ENCODE measurements at regions not wholly inside any gene's neighbourhood (a gene's known extent, or its start where the extent isn't known, plus 50 kb on each side); places are given as distances from the start of the nearest gene placed in this dataset.
"Not testable (repeated sequence)": the region's sequence is repeated elsewhere in the genome, so short reads cannot be mapped to it uniquely, and the experiment has no call there.

DNA sequence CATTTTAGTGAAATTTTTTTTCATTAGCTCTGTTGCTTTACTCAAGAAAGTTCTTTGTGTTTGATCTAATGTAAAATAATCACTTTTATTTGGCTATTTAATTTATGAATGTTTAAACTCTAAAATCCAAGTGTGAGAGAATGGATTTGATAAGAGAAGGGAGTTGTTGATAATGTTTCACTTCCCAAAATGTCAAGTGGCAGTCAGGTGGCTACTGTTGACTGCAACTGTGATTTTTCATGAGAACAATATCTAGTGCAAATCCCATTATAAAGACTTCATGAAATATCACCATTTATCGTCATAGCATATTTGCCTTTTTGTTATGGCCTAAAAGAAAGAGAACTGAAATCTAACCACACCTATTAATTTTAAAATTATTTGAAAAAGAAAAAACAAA is 118.3 kb upstream of the SNX2 start:
- Histone ChIP-seq H3K4me1 (ENCODE audit: control extremely low read depth in 1 of 4, control insufficient read depth in 4 of 4, insufficient read depth in 4 of 4, low read length in 3 of 4) (no peaks in the 10 kb centered on the region), H3K27ac (ENCODE audit: insufficient read depth in 1 of 2, low read depth in 1 of 2, low read length in 2 of 2, poor library complexity in 1 of 2, severe bottlenecking in 2 of 2) (no peak overlapping the region), H3K36me3 (ENCODE audit: control insufficient read depth in 4 of 4, insufficient read depth in 4 of 4, low read length in 3 of 4) (no peaks in the 10 kb centered on the region), H3K9me3 (ENCODE audit: control extremely low read depth in 1 of 5, control insufficient read depth in 4 of 5, insufficient read depth in 2 of 5, low read depth in 1 of 5, low read length in 4 of 5) (no peaks in the 10 kb centered on the region), H3K27me3 (replicated peaks in 2 of 5; ENCODE audit: control insufficient read depth in 4 of 5, insufficient read depth in 5 of 5, low read length in 4 of 5) (no peaks in the 10 kb centered on the region), H3K4me3 (ENCODE audit: control insufficient read depth in 1 of 7, extremely low read depth in 1 of 7, insufficient read depth in 4 of 7, low read depth in 2 of 7, low read length in 6 of 7) (no peak overlapping the region)
- WGBS (ENCODE audit: insufficient coverage), result no CpG with 5 or more reads among the region's 1 CpG
- no peak for DNase-seq
- ChIA-PET POLR2A (no interaction called here), CTCF (interaction anchor here (0.7 kb wide), 1 partner anchor 12 kb away, joined by 3 read pairs; no protein-coding TSS in a partner anchor)

- no peaks in the 10 kb centered on the region for H3K27me3 ChIP-seq (replicated peaks in 2 of 5; ENCODE audit: control insufficient read depth in 4 of 5, insufficient read depth in 5 of 5, low read length in 4 of 5)
- no peak overlapping the region for H3K27ac ChIP-seq (ENCODE audit: insufficient read depth in 1 of 2, low read depth in 1 of 2, low read length in 2 of 2, poor library complexity in 1 of 2, severe bottlenecking in 2 of 2)
- H3K4me3 ChIP-seq (ENCODE audit: control insufficient read depth in 1 of 7, extremely low read depth in 1 of 7, insufficient read depth in 4 of 7, low read depth in 2 of 7, low read length in 6 of 7), result no peak overlapping the region
- no peak for DNase-seq
- WGBS (ENCODE audit: insufficient coverage), result no CpG with 5 or more reads among the region's 1 CpG
- H3K4me1 ChIP-seq (ENCODE audit: control extremely low read depth in 1 of 4, control insufficient read depth in 4 of 4, insufficient read depth in 4 of 4, low read length in 3 of 4), result no peaks in the 10 kb centered on the region
- ChIA-PET POLR2A (no interaction called here), CTCF (no interaction called here)
- H3K36me3 ChIP-seq (ENCODE audit: control insufficient read depth in 4 of 4, insufficient read depth in 4 of 4, low read length in 3 of 4), result no peaks in the 10 kb centered on the region
- H3K9me3 ChIP-seq (ENCODE audit: control extremely low read depth in 1 of 5, control insufficient read depth in 4 of 5, insufficient read depth in 2 of 5, low read depth in 1 of 5, low read length in 4 of 5), result no peaks in the 10 kb centered on the region
Measured at GRCh38 chr5:122661496-122662180, 113.2 kb upstream of the SNX2 start.

DNA sequence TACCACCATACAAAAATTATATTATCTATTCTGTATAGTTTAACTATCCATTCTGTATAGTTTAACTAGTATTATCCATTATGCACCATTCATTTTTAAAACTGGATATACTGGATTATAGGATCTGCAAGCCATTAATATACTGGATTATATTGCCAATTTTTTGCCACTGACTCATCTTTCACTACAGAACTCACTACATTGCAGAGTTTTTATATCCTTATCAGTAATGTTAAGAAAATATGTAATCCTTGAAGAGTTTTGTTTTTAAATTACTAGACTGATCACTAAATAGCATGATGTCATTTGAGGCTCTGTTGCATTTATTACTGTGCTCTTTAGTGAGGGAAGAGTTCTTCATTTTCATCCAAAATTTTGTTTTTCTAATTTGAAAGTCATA is 109.8 kb upstream of the SNX2 start:
- ChIA-PET POLR2A (no interaction called here), CTCF (no interaction called here)
- Histone ChIP-seq H3K4me3 (ENCODE audit: control insufficient read depth in 1 of 7, extremely low read depth in 1 of 7, insufficient read depth in 4 of 7, low read depth in 2 of 7, low read length in 6 of 7) (no peak overlapping the region), H3K27me3 (replicated peaks in 2 of 5; ENCODE audit: control insufficient read depth in 4 of 5, insufficient read depth in 5 of 5, low read length in 4 of 5) (peaks cover 0 to 2% (median 0%) of the 10 kb centered on the region in 5 experiments), H3K36me3 (ENCODE audit: control insufficient read depth in 4 of 4, insufficient read depth in 4 of 4, low read length in 3 of 4) (no peaks in the 10 kb centered on the region), H3K27ac (ENCODE audit: insufficient read depth in 1 of 2, low read depth in 1 of 2, low read length in 2 of 2, poor library complexity in 1 of 2, severe bottlenecking in 2 of 2) (no peak overlapping the region), H3K4me1 (ENCODE audit: control extremely low read depth in 1 of 4, control insufficient read depth in 4 of 4, insufficient read depth in 4 of 4, low read length in 3 of 4) (no peaks in the 10 kb centered on the region), H3K9me3 (ENCODE audit: control extremely low read depth in 1 of 5, control insufficient read depth in 4 of 5, insufficient read depth in 2 of 5, low read depth in 1 of 5, low read length in 4 of 5) (no peaks in the 10 kb centered on the region)
- DNase-seq, result no peak

GRCh38 chr5:122668552-122668951 is 106.3 kb upstream of the SNX2 start:
- WGBS (ENCODE audit: insufficient coverage), result no CpG with 5 or more reads among the region's 2 CpGs
- peaks cover 0 to 2% (median 0%) of the 10 kb centered on the region in 5 experiments for H3K27me3 ChIP-seq (replicated peaks in 2 of 5; ENCODE audit: control insufficient read depth in 4 of 5, insufficient read depth in 5 of 5, low read length in 4 of 5)
- H3K36me3 ChIP-seq (ENCODE audit: control insufficient read depth in 4 of 4, insufficient read depth in 4 of 4, low read length in 3 of 4), result no peaks in the 10 kb centered on the region
- ChIA-PET CTCF (interaction anchor here (0.9 kb wide), 1 partner anchor 12 kb away, joined by 3 read pairs; no protein-coding TSS in a partner anchor), POLR2A (interaction anchor here (1.4 kb wide), 1 partner anchor 8 kb away, joined by 3 read pairs; no protein-coding TSS in a partner anchor)
- H3K9me3 ChIP-seq (ENCODE audit: control extremely low read depth in 1 of 5, control insufficient read depth in 4 of 5, insufficient read depth in 2 of 5, low read depth in 1 of 5, low read length in 4 of 5), result no peaks in the 10 kb centered on the region
- no peak overlapping the region for H3K27ac ChIP-seq (ENCODE audit: insufficient read depth in 1 of 2, low read depth in 1 of 2, low read length in 2 of 2, poor library complexity in 1 of 2, severe bottlenecking in 2 of 2)
- no peak for DNase-seq
- H3K4me3 ChIP-seq (ENCODE audit: control insufficient read depth in 1 of 7, extremely low read depth in 1 of 7, insufficient read depth in 4 of 7, low read depth in 2 of 7, low read length in 6 of 7), result no peak overlapping the region
- H3K4me1 ChIP-seq (ENCODE audit: control extremely low read depth in 1 of 4, control insufficient read depth in 4 of 4, insufficient read depth in 4 of 4, low read length in 3 of 4), result no peaks in the 10 kb centered on the region

GRCh38 chr5:122669709-122670108 is 105.2 kb upstream of the SNX2 start:
- CTCF ChIA-PET; H3K4me3 ChIP-seq (ENCODE audit: control insufficient read depth in 1 of 7, extremely low read depth in 1 of 7, insufficient read depth in 4 of 7, low read depth in 2 of 7, low read length in 6 of 7); H3K4me1 ChIP-seq (ENCODE audit: control extremely low read depth in 1 of 4, control insufficient read depth in 4 of 4, insufficient read depth in 4 of 4, low read length in 3 of 4); H3K9me3 ChIP-seq (ENCODE audit: control extremely low read depth in 1 of 5, control insufficient read depth in 4 of 5, insufficient read depth in 2 of 5, low read depth in 1 of 5, low read length in 4 of 5); H3K27ac ChIP-seq (ENCODE audit: insufficient read depth in 1 of 2, low read depth in 1 of 2, low read length in 2 of 2, poor library complexity in 1 of 2, severe bottlenecking in 2 of 2); DNase-seq; H3K36me3 ChIP-seq (ENCODE audit: control insufficient read depth in 4 of 4, insufficient read depth in 4 of 4, low read length in 3 of 4); H3K27me3 ChIP-seq (replicated peaks in 2 of 5; ENCODE audit: control insufficient read depth in 4 of 5, insufficient read depth in 5 of 5, low read length in 4 of 5): not testable (repeated sequence)
- no CpG with 5 or more reads among the region's 1 CpG for WGBS (ENCODE audit: insufficient coverage)
- POLR2A ChIA-PET, result interaction anchor here (1.4 kb wide), 1 partner anchor 9 kb away, joined by 3 read pairs; no protein-coding TSS in a partner anchor

DNA sequence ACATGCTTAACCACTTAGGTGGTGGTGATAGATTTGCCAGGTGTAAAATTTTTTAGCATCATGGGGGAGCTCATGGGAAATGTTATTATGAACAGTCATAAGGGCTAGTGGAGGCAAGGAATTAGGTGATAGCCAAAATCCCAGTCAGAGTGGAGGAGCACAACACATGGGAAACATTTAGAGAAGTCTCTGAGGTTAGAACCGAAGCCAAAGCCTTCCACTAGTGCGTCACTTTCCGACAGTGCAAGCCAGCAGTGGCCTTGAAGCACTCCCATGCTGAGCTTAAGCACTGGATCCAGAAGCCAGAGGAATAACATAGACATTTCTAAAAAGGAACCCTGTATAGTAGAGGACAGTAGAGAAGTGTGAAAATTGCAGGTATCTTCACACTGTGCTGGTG is 101.5 kb upstream of the SNX2 start:
- no peak for DNase-seq
- H3K36me3 ChIP-seq (ENCODE audit: control insufficient read depth in 4 of 4, insufficient read depth in 4 of 4, low read length in 3 of 4), result no peaks in the 10 kb centered on the region
- CTCF ChIA-PET, result no interaction called here
- H3K4me3 ChIP-seq (ENCODE audit: control insufficient read depth in 1 of 7, extremely low read depth in 1 of 7, insufficient read depth in 4 of 7, low read depth in 2 of 7, low read length in 6 of 7), result no peak overlapping the region
- POLR2A ChIA-PET, result no interaction called here
- H3K4me1 ChIP-seq (ENCODE audit: control extremely low read depth in 1 of 4, control insufficient read depth in 4 of 4, insufficient read depth in 4 of 4, low read length in 3 of 4), result no peaks in the 10 kb centered on the region
- H3K9me3 ChIP-seq (ENCODE audit: control extremely low read depth in 1 of 5, control insufficient read depth in 4 of 5, insufficient read depth in 2 of 5, low read depth in 1 of 5, low read length in 4 of 5), result no peaks in the 10 kb centered on the region
- no peaks in the 10 kb centered on the region for H3K27me3 ChIP-seq (replicated peaks in 2 of 5; ENCODE audit: control insufficient read depth in 4 of 5, insufficient read depth in 5 of 5, low read length in 4 of 5)
- no peak overlapping the region for H3K27ac ChIP-seq (ENCODE audit: insufficient read depth in 1 of 2, low read depth in 1 of 2, low read length in 2 of 2, poor library complexity in 1 of 2, severe bottlenecking in 2 of 2)
- WGBS (ENCODE audit: insufficient coverage), result 97% methylated on average over 3 of the region's 3 CpGs

DNA sequence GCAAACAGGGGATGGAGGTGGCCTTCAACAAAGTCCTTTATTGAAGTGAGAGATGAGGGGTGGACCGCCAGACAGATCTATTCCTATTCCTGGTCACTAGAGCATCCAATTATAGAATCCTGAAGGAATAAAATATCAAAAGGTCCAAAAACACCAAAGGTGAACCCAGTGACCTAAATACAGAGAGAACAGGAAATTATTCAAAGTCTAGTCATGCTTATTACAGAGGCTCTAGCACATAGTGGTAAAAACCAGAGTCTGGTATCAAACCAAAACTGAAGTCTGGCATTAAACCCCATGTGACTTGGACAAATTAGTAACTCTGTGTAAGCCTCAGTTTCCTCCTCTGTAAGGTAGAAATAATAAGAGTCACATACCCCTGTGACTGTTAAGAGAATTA is 100.5 kb upstream of the SNX2 start:
- POLR2A ChIA-PET, result no interaction called here
- no peak overlapping the region for H3K4me3 ChIP-seq (ENCODE audit: control insufficient read depth in 1 of 7, extremely low read depth in 1 of 7, insufficient read depth in 4 of 7, low read depth in 2 of 7, low read length in 6 of 7)
- H3K27ac ChIP-seq (ENCODE audit: insufficient read depth in 1 of 2, low read depth in 1 of 2, low read length in 2 of 2, poor library complexity in 1 of 2, severe bottlenecking in 2 of 2), result no peak overlapping the region
- DNase-seq, result no peak
- H3K27me3 ChIP-seq (replicated peaks in 2 of 5; ENCODE audit: control insufficient read depth in 4 of 5, insufficient read depth in 5 of 5, low read length in 4 of 5), result no peaks in the 10 kb centered on the region
- CTCF ChIA-PET, result no interaction called here
- no peaks in the 10 kb centered on the region for H3K9me3 ChIP-seq (ENCODE audit: control extremely low read depth in 1 of 5, control insufficient read depth in 4 of 5, insufficient read depth in 2 of 5, low read depth in 1 of 5, low read length in 4 of 5)
- no peaks in the 10 kb centered on the region for H3K36me3 ChIP-seq (ENCODE audit: control insufficient read depth in 4 of 4, insufficient read depth in 4 of 4, low read length in 3 of 4)
- no peaks in the 10 kb centered on the region for H3K4me1 ChIP-seq (ENCODE audit: control extremely low read depth in 1 of 4, control insufficient read depth in 4 of 4, insufficient read depth in 4 of 4, low read length in 3 of 4)
- WGBS (ENCODE audit: insufficient coverage), result no CpG with 5 or more reads among the region's 1 CpG
